Activated CD4-positive, alpha-beta T cell treated with anti-CD3 and anti-CD28 coated beads for 36 hours (primary cell): ENCODE measurements at regions not wholly inside any gene's neighbourhood (a gene's known extent, or its start where the extent isn't known, plus 50 kb on each side); places are given as distances from the start of the nearest gene placed in this dataset.

ENCODE experiments used
- ATAC-seq: fragments of 200-7000 bp; cut with Tn5 transposase; one replicate; pipeline ENCODE4 v1.10.0; 2021; ENCODE audit warnings: mild to moderate bottlenecking, moderate library complexity
- CTCF ChIA-PET: fragments of 350-600 bp; sonication (Branson Sonifier 250); formaldehyde crosslinking; loops from one replicate; lab custom pipeline; 2021; ENCODE audit warnings: antibody characterized with exemption; lab: Charles Lee
- POLR2A ChIA-PET: fragments of 350-600 bp; sonication (Branson Sonifier 250); formaldehyde crosslinking; loops from one replicate; lab custom pipeline; 2021; ENCODE audit warnings: antibody characterized with exemption, inconsistent platforms; lab: Charles Lee
- DNase-seq: peaks from one replicate; pipeline ENCODE4 v3.0.0-alpha.2; 2020
- H3K27ac Mint-ChIP-seq: one replicate; pipeline ENCODE4 v1.8.0; 2021; ENCODE audit warnings: mixed read lengths
- H3K27me3 Mint-ChIP-seq: one replicate; pipeline ENCODE4 v1.8.0; 2021; ENCODE audit warnings: mixed read lengths
- H3K36me3 Mint-ChIP-seq: one replicate; pipeline ENCODE4 v1.8.0; 2021; ENCODE audit warnings: low read depth, mixed read lengths
- H3K4me1 Mint-ChIP-seq: one replicate; pipeline ENCODE4 v1.8.0; 2021; ENCODE audit warnings: mixed read lengths
- H3K4me3 Mint-ChIP-seq: one replicate; pipeline ENCODE4 v1.8.0; 2021; ENCODE audit warnings: mild to moderate bottlenecking, moderate library complexity, mixed read lengths
- H3K9me3 Mint-ChIP-seq: one replicate; pipeline ENCODE4 v1.8.0; 2021; ENCODE audit warnings: low read depth, mixed read lengths
- intact Hi-C, 2 experiments: fragments of 100-400 bp; cut with DNase I in 1 of 2; cut with micrococcal nuclease in 1 of 2; formaldehyde crosslinking; loops; one replicate each; pipeline versions ENCODE4 v1.14.2 to v1.15.1; 2022 to 2024; cut with DNase I, micrococcal nuclease

GRCh38 chr13:26819046-26819445 lies 58.5 kb upstream of the GPR12 start:
- H3K9me3 Mint-ChIP-seq: no peaks in the 10 kb centered on the region
- H3K36me3 Mint-ChIP-seq: no peaks in the 10 kb centered on the region
- H3K27me3 Mint-ChIP-seq: peaks cover 2% of the 10 kb centered on the region
- H3K4me1 Mint-ChIP-seq: no peaks in the 10 kb centered on the region
- H3K27ac Mint-ChIP-seq: no peak overlapping the region
- DNase-seq (no peak), ATAC-seq (no peak)
- intact Hi-C loops: no loop called here
- H3K4me3 Mint-ChIP-seq: no peak overlapping the region
- ChIA-PET POLR2A (no interaction called here), CTCF (interaction anchor here (1.4 kb wide), 1 partner anchor 54 kb away, joined by 4 read pairs; no protein-coding TSS in a partner anchor)

GRCh38 chr13:26816881-26817280 lies 56.3 kb upstream of the GPR12 start:
- Mint-ChIP-seq H3K4me1 (no peaks in the 10 kb centered on the region), H3K27me3 (peaks cover 6% of the 10 kb centered on the region), H3K36me3 (no peaks in the 10 kb centered on the region), H3K4me3 (no peak overlapping the region), H3K9me3 (no peaks in the 10 kb centered on the region), H3K27ac (no peak overlapping the region)
- ChIA-PET CTCF (no interaction called here), POLR2A (no interaction called here)
- ATAC-seq (no peak), DNase-seq (no peak)
- intact Hi-C loops: no loop called here

- intact Hi-C loops: no loop called here
- CTCF ChIA-PET: no interaction called here
Measured at GRCh38 chr13:26813980-26814348, 53.4 kb upstream of the GPR12 start.

GRCh38 chr13:26813321-26813979 lies 52.9 kb upstream of the GPR12 start:
- no peak for ATAC-seq
- CTCF ChIA-PET: no interaction called here
- POLR2A ChIA-PET: no interaction called here
- no peaks in the 10 kb centered on the region for H3K9me3 Mint-ChIP-seq
- no peak for DNase-seq
- no peak overlapping the region for H3K27ac Mint-ChIP-seq
- no peak overlapping the region for H3K4me3 Mint-ChIP-seq
- no peaks in the 10 kb centered on the region for H3K36me3 Mint-ChIP-seq
- peaks cover 15% of the 10 kb centered on the region for H3K27me3 Mint-ChIP-seq
- no peaks in the 10 kb centered on the region for H3K4me1 Mint-ChIP-seq
- intact Hi-C loops: no loop called here

More at GRCh38 chr13:26813980-26814348, 53.4 kb upstream of the GPR12 start:
- Mint-ChIP-seq H3K9me3 (no peaks in the 10 kb centered on the region), H3K4me3 (no peak overlapping the region), H3K36me3 (no peaks in the 10 kb centered on the region), H3K4me1 (no peaks in the 10 kb centered on the region), H3K27ac (no peak overlapping the region), H3K27me3 (peaks cover 11% of the 10 kb centered on the region)
- POLR2A ChIA-PET: no interaction called here
- no peak for DNase-seq
- ATAC-seq: no peak

- ChIA-PET CTCF (interaction anchor here (1.2 kb wide), 1 partner anchor 22 kb away, joined by 3 read pairs; no protein-coding TSS in a partner anchor), POLR2A (no interaction called here)
- Mint-ChIP-seq H3K27ac (no peak overlapping the region), H3K4me3 (no peak overlapping the region), H3K4me1 (no peaks in the 10 kb centered on the region), H3K27me3 (peaks cover 20% of the 10 kb centered on the region), H3K9me3 (no peaks in the 10 kb centered on the region), H3K36me3 (no peaks in the 10 kb centered on the region)
- intact Hi-C loops: no loop called here
- ATAC-seq: no peak
- no peak for DNase-seq
Measured at GRCh38 chr13:26811581-26811980, 51.0 kb upstream of the GPR12 start.
